Thyroid gland (tissue), 4 donors: ENCODE measurements at regions not wholly inside any gene's neighbourhood (a gene's known extent, or its start where the extent isn't known, plus 50 kb on each side); places are given as distances from the start of the nearest gene placed in this dataset.

Experiments
- CTCF ChIP-seq, 6 experiments: fragments of 200-600 bp in 3 of 6; fragments of 450-650 bp in 3 of 6; sonication (generic) in 3 of 6; IDR thresholded peaks; one replicate each; pipeline ENCODE4 v1.5.1; 2016 to 2019; ENCODE audit warnings: antibody characterized with exemption in 6 of 6, mild to moderate bottlenecking in 2 of 6, inconsistent platforms in 1 of 6, moderate library complexity in 1 of 6
- POLR2A ChIP-seq, 2 donors: fragments of 450-650 bp; IDR thresholded peaks; one replicate each; pipeline ENCODE4 v1.6.1; 2017; ENCODE audit warnings: antibody characterized with exemption in 2 of 2, mild to moderate bottlenecking in 2 of 2, moderate library complexity in 1 of 2

GRCh38 chr10:42929993-42930392, 146.9 kb upstream of the RET start:
- TF ChIP-seq CTCF (IDR thresholded peaks at IDR 0.05) = no peak
- TF ChIP-seq POLR2A (IDR thresholded peaks at IDR 0.05) = no peak
